Stimulated activated CD4-positive, alpha-beta T cell treated with anti-CD3 and anti-CD28 coated beads, Interleukin-1b, Interleukin-23, amount 100 ng/mL, for 1 hour (primary cell): ENCODE measurements at regions not wholly inside any gene's neighbourhood (a gene's known extent, or its start where the extent isn't known, plus 50 kb on each side); places are given as distances from the start of the nearest gene placed in this dataset.

Experiments
- DNase-seq, 2 donors: peaks; one replicate each; pipeline ENCODE4 v3.0.0-alpha.2; 2020; ENCODE audit warnings: low read depth in 2 of 2

GRCh38 chr9:129359916-129360536 is 182.0 kb upstream of the IER5L start:
- DNase-seq: no peak

- DNase-seq: no peak
Observed at GRCh38 chr9:129359162-129359811, 181.2 kb upstream of the IER5L start.

- no peak for DNase-seq
Observed at GRCh38 chr9:129358621-129359154, 180.6 kb upstream of the IER5L start.

- DNase-seq: no peak
Observed at GRCh38 chr9:129357773-129358245, 179.7 kb upstream of the IER5L start.

GRCh38 chr9:129356871-129357772 is 179.1 kb upstream of the IER5L start:
- no peak for DNase-seq

GRCh38 chr9:129355631-129356030 is 177.6 kb upstream of the IER5L start:
- no peak for DNase-seq

- DNase-seq: no peak
Observed at GRCh38 chr9:129354498-129354897, 176.4 kb upstream of the IER5L start.

GRCh38 chr9:129353697-129354336 is 175.8 kb upstream of the IER5L start:
- no peak for DNase-seq

- no peak for DNase-seq
Observed at GRCh38 chr9:129352146-129352865, 174.2 kb upstream of the IER5L start.

- no peak for DNase-seq
Observed at GRCh38 chr9:129351642-129352145, 173.6 kb upstream of the IER5L start.

GRCh38 chr9:129351058-129351641 is 173.1 kb upstream of the IER5L start:
- no peak for DNase-seq

GRCh38 chr9:129350143-129350935 is 172.3 kb upstream of the IER5L start:
- no peak for DNase-seq

- no peak for DNase-seq
Observed at GRCh38 chr9:129349665-129349947, 171.5 kb upstream of the IER5L start.

GRCh38 chr9:129348890-129349664 is 171.0 kb upstream of the IER5L start:
- DNase-seq: no peak

- DNase-seq: no peak
Observed at GRCh38 chr9:129347316-129348120, 169.5 kb upstream of the IER5L start.

- no peak for DNase-seq
Observed at GRCh38 chr9:129346046-129346445, 168.0 kb upstream of the IER5L start.

GRCh38 chr9:129344641-129345495 is 166.8 kb upstream of the IER5L start:
- no peak for DNase-seq
